Aorta (tissue), 5 donors: ENCODE measurements at regions not wholly inside any gene's neighbourhood (a gene's known extent, or its start where the extent isn't known, plus 50 kb on each side); places are given as distances from the start of the nearest gene placed in this dataset.

Experiments used
- ATAC-seq: fragments of 200-7000 bp; cut with Tn5 transposase; one replicate; pipeline ENCODE4 v1.9.1; 2022; ENCODE audit warnings: moderate library complexity; ENCODE audit not compliant: low FRiP score
- DNase-seq, 2 donors: peaks; one replicate each; pipeline ENCODE4 v3.0.0-alpha.2; 2020
- H3K27ac ChIP-seq, 2 donors: one replicate each; pipeline ENCODE4 v1.5.1; 2013; ENCODE audit warnings: low read length in 2 of 2, mild to moderate bottlenecking in 2 of 2, moderate library complexity in 2 of 2, control low read depth in 1 of 2, inconsistent platforms in 1 of 2, low read depth in 1 of 2
- H3K27me3 ChIP-seq, 2 donors: one replicate each; pipeline ENCODE4 v1.6.1; 2013; ENCODE audit warnings: control low read depth in 1 of 2, low read length in 1 of 2, mild to moderate bottlenecking in 1 of 2, moderate library complexity in 1 of 2; ENCODE audit not compliant: insufficient read depth in 2 of 2, control insufficient read depth in 1 of 2
- H3K36me3 ChIP-seq, 2 donors: one replicate each; pipeline ENCODE4 v1.6.1; 2013; ENCODE audit warnings: control low read depth in 1 of 2, low read length in 1 of 2, mild to moderate bottlenecking in 1 of 2; ENCODE audit not compliant: insufficient read depth in 2 of 2, control insufficient read depth in 1 of 2
- H3K4me1 ChIP-seq, 2 donors: one replicate each; pipeline ENCODE4 v1.6.1; 2013; ENCODE audit warnings: low read length in 2 of 2, control low read depth in 1 of 2, mild to moderate bottlenecking in 1 of 2, moderate library complexity in 1 of 2; ENCODE audit not compliant: insufficient read depth in 2 of 2, control insufficient read depth in 1 of 2
- H3K4me3 ChIP-seq, 2 donors: one replicate each; pipeline ENCODE4 v1.5.1; 2013; ENCODE audit warnings: low read length in 2 of 2, control low read depth in 1 of 2, mild to moderate bottlenecking in 1 of 2
- H3K9me3 ChIP-seq: one replicate; pipeline ENCODE4 v1.6.1; 2013; ENCODE audit warnings: mild to moderate bottlenecking, low read length; ENCODE audit not compliant: control insufficient read depth
- WGBS, 2 donors: extraction: QIAGEN DNeasy Blood & Tissue Kit; methylation state at CpG; one replicate each; pipeline ENCODE4 v1.1.7; 2013; 5-methylcytosine and 5-hydroxymethylcytosine counted together
- intact Hi-C, 2 donors: fragments of 100-400 bp; cut with DNase I; formaldehyde crosslinking; loops; one replicate each; pipeline versions ENCODE4 v1.14.2 to v1.15.0; 2022
- donor health status: healthy with polysubstance abuse.
- donor health status: Bipolar disorder and iron deficiency.
- donor health status: DM: no; HTN: no; CAD: no.
- donor health status: DM: no; HTN: no; CAD: no.
- donor health status: DM: yes; HTN: yes; CAD: no.

DNA sequence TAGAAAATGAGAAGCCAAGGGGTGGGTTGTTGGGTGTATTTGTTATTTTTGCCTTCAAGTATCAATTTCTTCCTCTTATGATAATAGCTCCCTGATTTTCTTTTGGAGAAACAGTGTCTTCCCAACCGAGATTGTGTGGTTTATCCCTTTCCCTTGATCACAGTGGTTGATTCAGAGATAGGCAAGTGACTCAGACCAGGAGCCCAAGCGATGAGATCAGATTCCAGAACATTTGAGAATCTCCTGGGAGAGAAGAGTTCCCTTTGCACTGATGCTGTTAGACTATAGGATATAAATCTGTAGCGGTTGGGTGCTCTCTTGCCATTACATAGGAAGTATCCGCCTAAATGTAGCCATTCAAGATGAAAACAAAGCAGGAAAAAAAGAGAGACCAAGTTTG lies 90.1 kb upstream of the WDR26 start:
- DNase-seq (no peak), ATAC-seq (no peak)
- intact Hi-C loops, result no loop called here
- WGBS, 2 donors, result 86 to 91% methylated on average over 4 of the region's 4 CpGs
- Histone ChIP-seq H3K27me3 (no peaks in the 10 kb centered on the region), H3K4me1 (no peaks in the 10 kb centered on the region), H3K4me3 (no peak overlapping the region), H3K27ac (no peak overlapping the region), H3K36me3 (no peaks in the 10 kb centered on the region), H3K9me3 (peaks cover 2% of the 10 kb centered on the region)

DNA sequence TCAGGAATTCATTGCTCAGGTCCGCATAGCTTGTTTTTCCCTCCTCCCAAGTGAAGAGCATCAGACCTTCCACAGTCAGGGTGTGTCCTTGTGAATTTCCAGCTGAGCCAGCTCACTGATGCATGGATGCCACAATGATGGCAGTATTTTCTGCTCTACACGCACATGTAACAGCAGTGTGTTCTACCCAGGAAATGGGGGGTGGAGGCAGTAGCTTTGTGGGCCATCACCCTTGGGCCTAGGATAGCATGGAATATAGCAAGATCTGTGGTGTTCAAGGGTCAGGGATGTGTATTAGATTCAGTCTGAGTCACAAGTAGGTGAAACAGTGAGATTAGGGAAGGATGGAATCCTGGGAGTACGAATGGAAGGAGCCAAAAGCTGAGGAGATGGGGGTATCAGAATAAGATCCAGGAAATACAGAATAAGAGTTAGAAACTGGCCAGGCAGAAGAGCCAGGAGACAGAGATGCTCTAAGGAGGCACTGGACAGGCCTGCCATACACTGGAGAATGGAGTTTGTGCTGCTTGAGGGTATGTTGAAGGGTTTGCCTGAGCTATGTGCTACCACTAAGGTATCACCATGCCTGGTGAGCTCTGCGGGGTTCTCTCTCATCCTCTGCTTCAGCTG lies 90.6 kb upstream of the CNIH3 start:
- Histone ChIP-seq H3K27ac (no peak overlapping the region), H3K27me3 (peaks cover 0 to 2% of the 10 kb centered on the region in 2 donors), H3K4me3 (no peak overlapping the region), H3K9me3 (peaks cover 2% of the 10 kb centered on the region), H3K4me1 (no peaks in the 10 kb centered on the region), H3K36me3 (no peaks in the 10 kb centered on the region)
- 88 to 91% methylated on average over 4 of the region's 4 CpGs for WGBS, 2 donors
- DNase-seq (no peak), ATAC-seq (no peak)
- intact Hi-C loops, result no loop called here

GRCh38 chr1:224526771-224527170 lies 89.3 kb upstream of the CNIH3 start:
- no peak overlapping the region for H3K27ac ChIP-seq
- intact Hi-C loops, result no loop called here
- H3K4me1 ChIP-seq, result no peaks in the 10 kb centered on the region
- DNase-seq, result no peak
- 85 to 87% methylated on average over 10 of the region's 10 CpGs for WGBS, 2 donors
- no peak overlapping the region for H3K4me3 ChIP-seq
- H3K36me3 ChIP-seq, result no peaks in the 10 kb centered on the region
- peaks cover 0 to 2% of the 10 kb centered on the region in 2 donors for H3K27me3 ChIP-seq
- no peaks in the 10 kb centered on the region for H3K9me3 ChIP-seq
- ATAC-seq, result no peak

- Histone ChIP-seq H3K4me3 (no peak overlapping the region), H3K27ac (no peak overlapping the region), H3K36me3 (no peaks in the 10 kb centered on the region), H3K4me1 (no peaks in the 10 kb centered on the region), H3K27me3 (peaks cover 0 to 2% of the 10 kb centered on the region in 2 donors), H3K9me3 (no peaks in the 10 kb centered on the region)
- ATAC-seq, result no peak
- DNase-seq, result no peak
- WGBS, 2 donors, result 18 to 33% methylated on average over 3 of the region's 3 CpGs
- intact Hi-C loops, result no loop called here
Observed at GRCh38 chr1:224528900-224529299, 87.2 kb upstream of the CNIH3 start.

DNA sequence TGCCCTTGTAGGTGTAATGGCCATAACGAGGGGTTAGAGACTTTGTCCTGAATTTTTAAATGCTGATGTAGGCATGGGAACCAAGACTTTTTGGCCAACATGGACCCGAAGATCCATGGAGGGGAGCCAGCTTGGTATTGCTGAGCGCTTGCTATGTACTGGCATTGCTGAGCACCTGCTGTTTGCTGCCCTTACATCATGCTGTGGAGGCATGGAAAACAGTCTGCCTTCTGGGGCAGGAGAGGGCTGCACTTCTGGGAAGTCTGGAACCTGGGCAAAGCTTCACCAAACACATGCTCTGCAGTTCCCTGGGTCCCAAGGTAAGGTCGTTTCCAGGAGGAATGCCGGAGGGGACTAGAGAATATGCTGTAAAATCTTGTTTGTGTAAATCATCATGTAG lies 86.3 kb upstream of the CNIH3 start:
- H3K4me3 ChIP-seq, result no peak overlapping the region
- H3K36me3 ChIP-seq, result no peaks in the 10 kb centered on the region
- peaks cover 0 to 2% of the 10 kb centered on the region in 2 donors for H3K27me3 ChIP-seq
- DNase-seq, result no peak
- 80 to 89% methylated on average over 5 of the region's 5 CpGs for WGBS, 2 donors
- H3K9me3 ChIP-seq, result no peaks in the 10 kb centered on the region
- intact Hi-C loops, result no loop called here
- ATAC-seq, result no peak
- no peak overlapping the region for H3K27ac ChIP-seq
- no peaks in the 10 kb centered on the region for H3K4me1 ChIP-seq

DNA sequence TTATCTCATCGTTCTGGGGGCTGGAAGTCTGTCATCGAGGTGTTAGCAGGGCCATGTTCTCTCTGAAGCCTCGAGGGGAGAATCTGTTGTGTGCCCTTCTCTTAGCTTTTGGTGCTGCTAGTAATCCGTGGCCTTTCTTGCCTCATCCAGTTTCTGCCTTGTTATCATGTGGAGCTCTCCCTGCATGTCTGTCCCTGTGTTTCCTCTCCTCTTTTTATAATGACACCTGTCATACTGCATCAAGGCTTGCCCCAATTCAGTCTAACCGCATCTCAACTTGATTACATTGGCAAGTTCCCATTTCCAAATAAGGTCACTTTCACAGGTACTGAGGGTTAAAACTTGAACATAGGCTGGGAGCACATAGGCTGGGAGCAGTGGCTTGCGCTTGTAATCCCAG lies 82.6 kb upstream of the CNIH3 start:
- DNase-seq (no peak), ATAC-seq (no peak)

GRCh38 chr1:224534731-224535130 lies 81.4 kb upstream of the CNIH3 start:
- intact Hi-C loops, result no loop called here
- Histone ChIP-seq H3K9me3 (no peaks in the 10 kb centered on the region), H3K36me3 (no peaks in the 10 kb centered on the region), H3K4me1 (no peaks in the 10 kb centered on the region), H3K27me3 (peaks cover 0 to 2% of the 10 kb centered on the region in 2 donors), H3K27ac (no peak overlapping the region), H3K4me3 (no peak overlapping the region)
- ATAC-seq (no peak), DNase-seq (no peak)
- 90 to 91% methylated on average over 3 of the region's 3 CpGs for whole genome bisulfite sequencing, 2 donors

More for the DNA sequence above, 82.6 kb upstream of the CNIH3 start:
- peaks cover 0 to 2% of the 10 kb centered on the region in 2 donors for H3K27me3 ChIP-seq
- intact Hi-C loops, result no loop called here
- no peak overlapping the region for H3K27ac ChIP-seq
- no peaks in the 10 kb centered on the region for H3K9me3 ChIP-seq
- H3K4me3 ChIP-seq, result no peak overlapping the region
- H3K4me1 ChIP-seq, result no peaks in the 10 kb centered on the region
- WGBS, 2 donors, result 61 to 66% methylated on average over 6 of the region's 6 CpGs
- H3K36me3 ChIP-seq, result no peaks in the 10 kb centered on the region

DNA sequence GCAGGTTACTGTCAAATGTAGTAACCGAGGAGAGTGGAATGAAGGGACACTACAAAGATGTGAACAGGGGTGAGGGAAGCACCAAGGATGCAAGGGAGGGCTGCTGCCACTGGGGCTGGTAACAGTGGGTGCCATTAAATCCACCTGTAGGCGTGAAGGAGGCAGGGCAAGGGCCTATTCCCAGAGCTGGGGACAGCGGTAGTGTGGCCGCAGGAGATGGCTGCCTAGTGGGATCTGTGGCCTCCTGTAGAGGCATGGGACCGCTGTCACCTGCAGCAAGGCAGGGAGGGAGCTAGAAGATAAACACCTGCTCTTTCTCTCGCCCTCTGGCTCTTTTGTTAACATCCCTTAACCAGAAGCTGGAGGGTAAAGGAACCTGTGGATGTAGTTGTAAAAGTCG lies 80.5 kb upstream of the CNIH3 start:
- no peaks in the 10 kb centered on the region for H3K4me1 ChIP-seq
- no peak overlapping the region for H3K27ac ChIP-seq
- no peaks in the 10 kb centered on the region for H3K36me3 ChIP-seq
- intact Hi-C loops, result no loop called here
- H3K4me3 ChIP-seq, result no peak overlapping the region
- no peak for ATAC-seq
- H3K9me3 ChIP-seq, result no peaks in the 10 kb centered on the region
- DNase-seq, result no peak
- 86 to 88% methylated on average over 7 of the region's 7 CpGs for WGBS, 2 donors
- no peaks in the 10 kb centered on the region for H3K27me3 ChIP-seq

DNA sequence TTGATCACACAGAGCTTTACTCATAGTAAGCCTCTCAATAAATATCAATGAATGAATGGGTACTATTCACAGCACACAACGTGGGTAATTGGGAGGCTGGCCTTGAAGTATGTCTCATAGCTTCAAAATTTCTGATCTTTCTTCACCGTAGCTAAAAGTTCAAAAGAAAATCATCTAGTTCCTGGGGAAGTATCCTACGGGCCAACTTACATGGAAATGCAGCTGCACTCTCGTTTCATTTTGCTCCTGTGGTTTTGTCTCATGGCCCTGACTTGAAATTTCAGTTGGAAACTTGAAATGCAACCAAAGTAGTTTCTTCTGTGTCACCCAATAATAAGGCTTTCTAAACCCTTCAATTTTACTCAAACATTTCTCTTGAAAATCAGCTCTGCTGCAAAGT lies 76.1 kb upstream of the CNIH3 start:
- WGBS, 2 donors, result 63 to 71% methylated on average over 4 of the region's 4 CpGs
- H3K27me3 ChIP-seq, result no peaks in the 10 kb centered on the region
- intact Hi-C loops, result no loop called here
- H3K36me3 ChIP-seq, result no peaks in the 10 kb centered on the region
- H3K4me1 ChIP-seq, result no peaks in the 10 kb centered on the region
- H3K4me3 ChIP-seq, result no peak overlapping the region
- no peak overlapping the region for H3K27ac ChIP-seq
- DNase-seq (no peak), ATAC-seq (no peak)
- H3K9me3 ChIP-seq, result no peaks in the 10 kb centered on the region
